Loucy (cell line): ENCODE measurements at regions not wholly inside any gene's neighbourhood (a gene's known extent, or its start where the extent isn't known, plus 50 kb on each side); places are given as distances from the start of the nearest gene placed in this dataset.

Experiments
- EZH2phosphoT487 ChIP-seq: fragments of 200-600 bp; IDR thresholded peaks from 2 replicates; pipeline ENCODE4 v1.6.1; 2018; ENCODE audit warnings: antibody characterized with exemption, mild to moderate bottlenecking, moderate library complexity, borderline replicate concordance
- TF ChIP-seq, protein P1 (sequence below): fragments of 200-600 bp; sonication (generic); conservative IDR thresholded peaks from 2 replicates; pipeline ENCODE4 v1.5.1; 2014; ENCODE audit warnings: mild to moderate bottlenecking, antibody characterized with exemption, low read length

DNA sequence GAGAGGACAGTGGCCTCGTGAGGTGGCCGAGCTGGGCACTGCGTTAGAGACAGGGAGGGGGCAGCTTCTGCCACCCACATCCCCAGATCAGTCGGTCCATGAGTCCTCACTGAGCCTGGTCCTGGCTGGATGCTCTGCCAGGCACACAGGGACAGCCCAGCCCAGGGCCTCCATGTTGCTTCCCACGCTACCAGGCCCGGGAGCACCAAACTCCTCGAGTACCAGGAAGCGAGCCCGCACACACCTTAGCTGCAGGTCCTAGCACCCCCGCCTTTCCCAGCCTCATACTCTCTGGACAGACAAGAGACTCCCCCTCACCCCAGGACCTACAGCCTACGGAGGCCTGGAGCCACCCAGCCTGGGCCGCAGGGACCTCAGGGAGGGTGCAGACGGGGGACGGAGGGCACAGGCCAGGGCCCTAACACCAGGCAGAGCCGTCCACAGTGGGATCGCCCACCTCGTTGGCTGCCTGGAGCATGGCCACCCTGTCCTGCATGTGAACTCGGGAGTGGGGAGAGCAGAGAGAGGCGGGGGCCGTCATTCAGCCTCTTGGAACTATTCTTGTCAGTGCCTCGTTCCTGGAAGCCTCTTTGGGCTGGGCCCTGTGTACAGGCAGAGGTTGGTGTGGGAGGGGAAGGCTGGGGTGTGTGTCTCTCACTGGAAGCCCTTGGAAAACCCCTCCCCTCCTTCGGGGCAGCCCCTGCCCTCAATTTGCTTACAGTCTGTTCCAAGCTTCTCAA is 90.9 kb upstream of the RUNX3 start:
- TF ChIP-seq EZH2phosphoT487, result no peak
- TF ChIP-seq, protein P1, sequence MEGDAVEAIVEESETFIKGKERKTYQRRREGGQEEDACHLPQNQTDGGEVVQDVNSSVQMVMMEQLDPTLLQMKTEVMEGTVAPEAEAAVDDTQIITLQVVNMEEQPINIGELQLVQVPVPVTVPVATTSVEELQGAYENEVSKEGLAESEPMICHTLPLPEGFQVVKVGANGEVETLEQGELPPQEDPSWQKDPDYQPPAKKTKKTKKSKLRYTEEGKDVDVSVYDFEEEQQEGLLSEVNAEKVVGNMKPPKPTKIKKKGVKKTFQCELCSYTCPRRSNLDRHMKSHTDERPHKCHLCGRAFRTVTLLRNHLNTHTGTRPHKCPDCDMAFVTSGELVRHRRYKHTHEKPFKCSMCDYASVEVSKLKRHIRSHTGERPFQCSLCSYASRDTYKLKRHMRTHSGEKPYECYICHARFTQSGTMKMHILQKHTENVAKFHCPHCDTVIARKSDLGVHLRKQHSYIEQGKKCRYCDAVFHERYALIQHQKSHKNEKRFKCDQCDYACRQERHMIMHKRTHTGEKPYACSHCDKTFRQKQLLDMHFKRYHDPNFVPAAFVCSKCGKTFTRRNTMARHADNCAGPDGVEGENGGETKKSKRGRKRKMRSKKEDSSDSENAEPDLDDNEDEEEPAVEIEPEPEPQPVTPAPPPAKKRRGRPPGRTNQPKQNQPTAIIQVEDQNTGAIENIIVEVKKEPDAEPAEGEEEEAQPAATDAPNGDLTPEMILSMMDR, result no peak
